ENCODE measurements at regions not wholly inside any gene's neighbourhood (a gene's known extent, or its start where the extent isn't known, plus 50 kb on each side); places are given as distances from the start of the nearest gene placed in this dataset.

GRCh38 chr4:53956053-53956452 lies 108.4 kb downstream of the CHIC2 start:
- H3K9ac ChIP-seq (ENCODE audit: low read length) = no peak overlapping the region
- no peak overlapping the region for H2AFZ ChIP-seq (ENCODE audit: low read depth, low read length)
- H3K9me2 ChIP-seq (ENCODE audit: insufficient read depth, low read length) = no peaks in the 10 kb centered on the region
- TF ChIP-seq EZH2 (IDR thresholded peaks at IDR 0.05; ENCODE audit: borderline replicate concordance, insufficient read depth, low read length, poor library complexity, severe bottlenecking) = no peak
- TF ChIP-seq SMC3 (conservative IDR thresholded peaks at IDR 0.05; ENCODE audit: poor library complexity) = no peak
- no peak for TF ChIP-seq MXI1 (conservative IDR thresholded peaks at IDR 0.05; ENCODE audit: poor library complexity, severe bottlenecking)
- TF ChIP-seq REST (IDR thresholded peaks at IDR 0.05; ENCODE audit: borderline replicate concordance) = no peak
- TF ChIP-seq RAD21 (conservative IDR thresholded peaks at IDR 0.05) = no peak
- TF ChIP-seq CTCF (IDR thresholded peaks at IDR 0.05; ENCODE audit: poor library complexity, severe bottlenecking) = no peak
- no peak for TF ChIP-seq TAF1 (IDR thresholded peaks at IDR 0.05; ENCODE audit: low read depth)
- TF ChIP-seq POLR2AphosphoS5 (IDR thresholded peaks at IDR 0.05) = no peak
- no peak for TF ChIP-seq EP300 (conservative IDR thresholded peaks at IDR 0.05; ENCODE audit: poor library complexity, severe bottlenecking)
- H4K20me1 ChIP-seq (ENCODE audit: insufficient read depth) = no peaks in the 10 kb centered on the region
- H3K9me3 ChIP-seq (ENCODE audit: low read length) = no peaks in the 10 kb centered on the region
- H3F3A ChIP-seq (ENCODE audit: insufficient read depth, low read length, poor library complexity, severe bottlenecking) = no peaks in the 10 kb centered on the region
- H3K27ac ChIP-seq (ENCODE audit: low read length) = no peak overlapping the region
- no peak overlapping the region for H3K4me2 ChIP-seq (ENCODE audit: low read length)
- no peaks in the 10 kb centered on the region for H3K36me3 ChIP-seq (ENCODE audit: insufficient read depth, low read length)
- no peak overlapping the region for H3K4me3 ChIP-seq (ENCODE audit: low read length)
- no peaks in the 10 kb centered on the region for H3K79me2 ChIP-seq (replicated peaks; ENCODE audit: insufficient read depth, low read length)
- no peaks in the 10 kb centered on the region for H3K27me3 ChIP-seq (ENCODE audit: insufficient read depth, low read depth, low read length)

GRCh38 chr4:53951414-53951813 lies 113.0 kb downstream of the CHIC2 start:
- Histone ChIP-seq H3K4me2 (ENCODE audit: low read length) (no peak overlapping the region), H3K36me3 (ENCODE audit: insufficient read depth, low read length) (no peaks in the 10 kb centered on the region)
- TF ChIP-seq POLR2AphosphoS5 (IDR thresholded peaks at IDR 0.05) (no peak), MXI1 (conservative IDR thresholded peaks at IDR 0.05; ENCODE audit: poor library complexity, severe bottlenecking) (no peak), EP300 (conservative IDR thresholded peaks at IDR 0.05; ENCODE audit: poor library complexity, severe bottlenecking) (no peak), RAD21 (conservative IDR thresholded peaks at IDR 0.05) (no peak), EZH2 (IDR thresholded peaks at IDR 0.05; ENCODE audit: borderline replicate concordance, insufficient read depth, low read length, poor library complexity, severe bottlenecking) (no peak), TAF1 (IDR thresholded peaks at IDR 0.05; ENCODE audit: low read depth) (no peak), CTCF (IDR thresholded peaks at IDR 0.05; ENCODE audit: poor library complexity, severe bottlenecking) (no peak), REST (IDR thresholded peaks at IDR 0.05; ENCODE audit: borderline replicate concordance) (no peak), SMC3 (conservative IDR thresholded peaks at IDR 0.05; ENCODE audit: poor library complexity) (no peak)

More at GRCh38 chr4:53951414-53951813, 113.0 kb downstream of the CHIC2 start:
- H3K9ac ChIP-seq (ENCODE audit: low read length) = no peak overlapping the region
- no peak overlapping the region for H3K27ac ChIP-seq (ENCODE audit: low read length)
- no peak overlapping the region for H3K4me3 ChIP-seq (ENCODE audit: low read length)
- H3K27me3 ChIP-seq (ENCODE audit: insufficient read depth, low read depth, low read length) = no peaks in the 10 kb centered on the region
- no peak overlapping the region for H2AFZ ChIP-seq (ENCODE audit: low read depth, low read length)
- H4K20me1 ChIP-seq (ENCODE audit: insufficient read depth) = no peaks in the 10 kb centered on the region
- no peaks in the 10 kb centered on the region for H3K79me2 ChIP-seq (replicated peaks; ENCODE audit: insufficient read depth, low read length)
- H3K9me3 ChIP-seq (ENCODE audit: low read length) = no peaks in the 10 kb centered on the region
- H3F3A ChIP-seq (ENCODE audit: insufficient read depth, low read length, poor library complexity, severe bottlenecking) = no peaks in the 10 kb centered on the region
- no peaks in the 10 kb centered on the region for H3K9me2 ChIP-seq (ENCODE audit: insufficient read depth, low read length)
